K562 (cell line): ENCODE measurements at regions not wholly inside any gene's neighbourhood (a gene's known extent, or its start where the extent isn't known, plus 50 kb on each side); places are given as distances from the start of the nearest gene placed in this dataset.

Experiments
- ATAC-seq: fragments of 200-7000 bp; cut with Tn5 transposase; 3 replicates; pipeline ENCODE4 v1.9.1; 2020; ENCODE audit warnings: moderate library complexity
- BruUV-seq: library from RNA; stranded (reverse); fragments of 400-500 nt; replicated peaks from 2 replicates; lab custom pipeline; 2021; lab: Mats Ljungman, UMichigan
- CTCF ChIA-PET: fragments of 300-600 bp; formaldehyde crosslinking; extraction: SDS; loops from one replicate; lab custom pipeline; 2021; ENCODE audit warnings: low intra/inter-chr PET ratio; lab: Yijun Ruan, JAX
- POLR2A ChIA-PET: fragments of 300-600, 350-650 bp; sonication (Branson Sonifier 250); formaldehyde crosslinking; extraction: SDS; loops from one replicate; lab custom pipeline; 2021; ENCODE audit warnings: antibody characterized with exemption, inconsistent platforms; lab: Yijun Ruan, JAX
- DNase-seq, 4 experiments: peaks; one replicate each; pipeline versions ENCODE4 v3.0.0 to v3.0.0-alpha.2; 2011 to 2018; ENCODE audit warnings: low spot score in 3 of 4, mixed read lengths in 3 of 4; ENCODE audit errors: extremely low read depth in 1 of 4
- FAIRE-seq: peaks from 2 replicates; lab custom pipeline; 2011; peaks lifted over from hg19 to GRCh38; lab: Jason Lieb, UNC
- H2AFZ ChIP-seq: 2 replicates; pipeline ENCODE4 v1.6.0; 2011; ENCODE audit warnings: low read depth, low read length, control low read depth, inconsistent platforms
- H3K27ac ChIP-seq: fragments of 200-600 bp; 3 replicates; pipeline ENCODE4 v1.8.0; 2011; ENCODE audit warnings: low read depth, mild to moderate bottlenecking, control low read depth, inconsistent platforms, low read length, moderate library complexity, mixed read lengths; ENCODE audit errors: extremely low read depth
- H3K27me3 ChIP-seq, 2 experiments: fragments of 300-600 bp in 1 of 2; 2 replicates in 1 of 2; 3 replicates in 1 of 2; pipeline versions ENCODE4 v1.6.0 to v1.8.0; 2011; ENCODE audit warnings: inconsistent platforms in 2 of 2, low read length in 2 of 2, mild to moderate bottlenecking in 1 of 2, mixed read lengths in 1 of 2, moderate library complexity in 1 of 2; ENCODE audit not compliant: control insufficient read depth in 2 of 2, insufficient read depth in 2 of 2
- H3K36me3 ChIP-seq: fragments of 300-600 bp; 3 replicates; pipeline ENCODE4 v1.8.0; 2011; ENCODE audit warnings: mild to moderate bottlenecking, low read length, inconsistent platforms; ENCODE audit not compliant: control insufficient read depth, insufficient read depth
- H3K4me1 ChIP-seq, 2 experiments: fragments of 200-600 bp in 1 of 2; replicated peaks in 1 of 2; 2 replicates in 1 of 2; 3 replicates in 1 of 2; pipeline versions ENCODE4 v1.5.1 to v1.8.0; 2011; ENCODE audit warnings: inconsistent platforms in 2 of 2, low read length in 2 of 2, mild to moderate bottlenecking in 1 of 2, mixed read lengths in 1 of 2, moderate library complexity in 1 of 2; ENCODE audit not compliant: control insufficient read depth in 2 of 2, insufficient read depth in 2 of 2
- H3K4me2 ChIP-seq: 2 replicates; pipeline ENCODE4 v1.6.1; 2011; ENCODE audit warnings: low read length, control low read depth, inconsistent platforms, mixed read lengths; ENCODE audit not compliant: insufficient read depth
- H3K4me3 ChIP-seq: fragments of 200-600 bp; sonication (generic), shearing (Covaris generic); 2 replicates; pipeline ENCODE4 v1.5.1; 2016; ENCODE audit warnings: control low read depth, inconsistent platforms
- H3K79me2 ChIP-seq: fragments of 200-600 bp; 3 replicates; pipeline ENCODE4 v1.8.0; 2011; ENCODE audit warnings: low read length, inconsistent platforms; ENCODE audit not compliant: control insufficient read depth, insufficient read depth
- H3K9ac ChIP-seq, 2 experiments: 2 replicates each; pipeline versions ENCODE4 v1.6.0 to v1.6.1; 2011; ENCODE audit warnings: low read depth in 2 of 2, low read length in 2 of 2, control low read depth in 1 of 2, inconsistent platforms in 1 of 2, mild to moderate bottlenecking in 1 of 2, mixed read lengths in 1 of 2; ENCODE audit not compliant: insufficient read depth in 1 of 2
- H3K9me1 ChIP-seq: one replicate; pipeline ENCODE4 v1.6.0; 2011; ENCODE audit warnings: inconsistent platforms, mild to moderate bottlenecking, low read length, moderate library complexity; ENCODE audit not compliant: control insufficient read depth, insufficient read depth
- H3K9me3 ChIP-seq: replicated peaks from 2 replicates; pipeline ENCODE4 v1.5.1; 2011; ENCODE audit warnings: low read depth, low read length, inconsistent platforms; ENCODE audit not compliant: control insufficient read depth, insufficient read depth
- H4K20me1 ChIP-seq: replicated peaks from 2 replicates; pipeline ENCODE4 v1.6.1; 2011; ENCODE audit warnings: low read length, inconsistent platforms, mixed read lengths; ENCODE audit not compliant: control insufficient read depth, insufficient read depth
- FOSL1 ChIP-seq: fragments of 200-800 bp; sonication (Bioruptor generic); conservative IDR thresholded peaks from 2 replicates; pipeline ENCODE4 v1.6.1; 2016; ENCODE audit warnings: missing genetic modification characterization, missing compliant biosample characterization
- GATAD2A ChIP-seq: fragments of 450-650 bp; IDR thresholded peaks from 2 replicates; pipeline ENCODE4 v1.6.1; 2017
- GTF2A2 ChIP-seq: IDR thresholded peaks from 2 replicates; pipeline ENCODE4 v1.6.1; 2016; ENCODE audit warnings: mild to moderate bottlenecking, missing genetic modification characterization, missing compliant biosample characterization
- HMG20A ChIP-seq: fragments of 450-650 bp; formaldehyde crosslinking; conservative IDR thresholded peaks from 2 replicates; pipeline ENCODE4 v1.4.0; 2020; ENCODE audit warnings: mild to moderate bottlenecking, mixed read lengths
- MYC ChIP-seq, 2 experiments: fragments of 250-450 bp in 1 of 2; sonication (Bioruptor Pico) in 1 of 2; IDR thresholded peaks; 2 replicates each; pipeline versions ENCODE4 v1.5.1 to v1.6.1; 2012 to 2021; ENCODE audit warnings: low read depth in 2 of 2, borderline replicate concordance in 1 of 2, improper control_type of control experiment in 1 of 2, low read length in 1 of 2, mild to moderate bottlenecking in 1 of 2, moderate library complexity in 1 of 2
- NCOR1 ChIP-seq: fragments of 450-650 bp; IDR thresholded peaks from 2 replicates; pipeline ENCODE4 v1.6.1; 2016; ENCODE audit warnings: mild to moderate bottlenecking, moderate library complexity
- POLR2G ChIP-seq: fragments of 200-400 bp; formaldehyde crosslinking; IDR thresholded peaks from 2 replicates; pipeline ENCODE4 v1.6.1; 2017; ENCODE audit warnings: low read depth, mild to moderate bottlenecking, antibody characterized with exemption, low read length, moderate library complexity
- SRF ChIP-seq, 2 experiments: fragments of 250-450, 450-650 bp in 1 of 2; sonication (Bioruptor Pico) in 1 of 2; sonication (generic) in 1 of 2; formaldehyde crosslinking; IDR thresholded peaks; 2 replicates each; pipeline versions ENCODE4 v1.5.0 to v1.5.1; 2020 to 2022; ENCODE audit warnings: mild to moderate bottlenecking in 1 of 2, missing genetic modification reagents in 1 of 2
- TARDBP ChIP-seq: fragments of 450-650 bp; IDR thresholded peaks from 2 replicates; pipeline ENCODE4 v1.6.1; 2016
- ZBTB43 ChIP-seq: sonication (generic); formaldehyde crosslinking; IDR thresholded peaks from 2 replicates; pipeline ENCODE4 v1.8.0; 2023; ENCODE audit warnings: mild to moderate bottlenecking, missing genetic modification reagents
- ZNF3 ChIP-seq: fragments of 250-450 bp; sonication (Bioruptor Pico); IDR thresholded peaks from 2 replicates; pipeline ENCODE4 v1.5.0; 2021; ENCODE audit warnings: mild to moderate bottlenecking, moderate library complexity
- WGBS: fragments of 100-300 bp; shearing (Covaris generic); methylation state at CpG from one replicate; pipeline ENCODE4 v1.1.6; 2016; ENCODE audit warnings: low coverage, mixed read lengths; ENCODE audit not compliant: insufficient coverage; ENCODE audit errors: missing lambda C conversion rate; 5-methylcytosine and 5-hydroxymethylcytosine counted together
- in situ Hi-C: fragments of 300-500 bp; cut with MboI; formaldehyde crosslinking; loops from 4 replicates; pipeline ENCODE4 v1.15.0; 2018; ENCODE audit warnings: inconsistent platforms, mixed read lengths
- intact Hi-C: fragments of 100-400 bp; cut with micrococcal nuclease; formaldehyde crosslinking; loops from 2 replicates; pipeline ENCODE4 v1.14.2; 2022
- TF ChIP-seq, protein P1 (sequence below), 2 experiments: fragments of 200-800 bp in 1 of 2; sonication (Bioruptor generic) in 1 of 2; sonication (generic) in 1 of 2; formaldehyde crosslinking in 1 of 2; IDR thresholded peaks in 1 of 2; conservative IDR thresholded peaks in 1 of 2; 2 replicates each; pipeline versions ENCODE4 v1.5.0 to v1.6.1; 2016 to 2020; ENCODE audit warnings: missing compliant biosample characterization in 1 of 2, missing genetic modification characterization in 1 of 2, missing genetic modification reagents in 1 of 2

DNA sequence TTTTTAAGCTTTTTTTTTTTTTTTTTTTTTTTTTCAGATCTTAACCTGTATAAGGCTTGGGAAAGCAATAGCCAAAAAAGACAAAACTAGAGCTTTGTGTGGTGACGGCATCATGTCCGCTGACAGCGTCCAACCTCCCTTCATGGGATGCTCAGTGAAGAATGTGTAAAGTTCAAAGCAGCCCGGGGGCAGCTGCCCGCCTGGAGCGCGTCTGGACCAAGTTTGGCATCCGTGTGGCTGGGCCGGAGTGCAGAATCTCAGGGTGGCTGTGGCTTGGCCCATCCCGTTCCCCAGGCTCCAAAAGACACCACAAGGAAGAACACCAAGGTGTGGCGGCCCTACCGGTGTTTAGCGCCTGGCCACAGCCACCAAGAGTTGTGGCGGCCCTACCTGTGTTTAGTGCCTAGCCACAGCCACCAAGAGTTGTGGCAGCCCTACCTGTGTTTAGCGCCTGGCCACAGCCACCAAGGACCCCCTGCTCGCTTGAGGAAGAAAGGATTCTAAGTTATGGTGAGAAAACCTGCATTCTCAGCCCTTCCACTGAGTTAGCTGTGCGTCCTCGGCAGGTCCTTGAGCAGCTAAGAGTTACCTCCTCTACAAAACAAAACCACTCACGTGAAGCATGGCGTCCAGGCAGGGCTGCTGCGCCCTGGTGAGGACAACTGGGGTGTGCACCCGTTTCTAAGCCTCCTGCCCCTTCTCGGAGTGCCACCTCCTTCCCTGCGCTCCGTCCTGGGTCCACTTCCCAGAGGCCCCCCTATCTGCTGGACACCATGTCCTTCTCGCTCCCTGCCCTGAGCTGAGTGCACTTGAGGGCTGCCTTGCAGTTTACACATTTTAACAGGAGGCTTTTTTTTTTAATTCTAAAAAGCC, 103.6 kb upstream of the SALL3 start:
- ATAC-seq (no peak), FAIRE-seq (no peak), DNase-seq (no peak)
- Histone ChIP-seq H3K9me1 (no peaks in the 10 kb centered on the region), H4K20me1 (no peaks in the 10 kb centered on the region), H3K27me3 (peaks cover 0 to 8% of the 10 kb centered on the region in 2 experiments; a peak in 2 of 5 replicates), H3K27ac (no peak overlapping the region), H3K4me1 (no peaks in the 10 kb centered on the region), H3K79me2 (no peaks in the 10 kb centered on the region), H3K9me3 (no peaks in the 10 kb centered on the region), H3K36me3 (no peaks in the 10 kb centered on the region), H3K4me2 (no peak overlapping the region), H2AFZ (no peak overlapping the region), H3K9ac (no peak overlapping the region), H3K4me3 (no peak overlapping the region)
- in situ Hi-C loops = no loop called here
- ChIA-PET CTCF (no interaction called here), POLR2A (no interaction called here)
- intact Hi-C loops = loop anchor here (2.0 kb wide), 1 partner anchor 371 kb away; no protein-coding TSS in a partner anchor
- BruUV-seq = no TSS peak
- WGBS = 9% methylated on average over 11 of the region's 26 CpGs
- TF ChIP-seq SRF (CRISPR knock-in tag; IDR thresholded peaks at IDR 0.05) (no peak), ZNF3 (CRISPR knock-in tag) (no peak), MYC (IDR thresholded peaks at IDR 0.05; ENCODE audit: low read depth, low read length) (no peak), MYC (CRISPR knock-in tag; IDR thresholded peaks at IDR 0.05; ENCODE audit: borderline replicate concordance, low read depth) (no peak), GTF2A2 (no peak), FOSL1 (no peak), GATAD2A (no peak), ZBTB43 (CRISPR knock-in tag) (no peak), POLR2G (no peak), HMG20A (CRISPR knock-in tag) (no peak), NCOR1 (no peak), TARDBP (no peak)
- TF ChIP-seq, protein P1, sequence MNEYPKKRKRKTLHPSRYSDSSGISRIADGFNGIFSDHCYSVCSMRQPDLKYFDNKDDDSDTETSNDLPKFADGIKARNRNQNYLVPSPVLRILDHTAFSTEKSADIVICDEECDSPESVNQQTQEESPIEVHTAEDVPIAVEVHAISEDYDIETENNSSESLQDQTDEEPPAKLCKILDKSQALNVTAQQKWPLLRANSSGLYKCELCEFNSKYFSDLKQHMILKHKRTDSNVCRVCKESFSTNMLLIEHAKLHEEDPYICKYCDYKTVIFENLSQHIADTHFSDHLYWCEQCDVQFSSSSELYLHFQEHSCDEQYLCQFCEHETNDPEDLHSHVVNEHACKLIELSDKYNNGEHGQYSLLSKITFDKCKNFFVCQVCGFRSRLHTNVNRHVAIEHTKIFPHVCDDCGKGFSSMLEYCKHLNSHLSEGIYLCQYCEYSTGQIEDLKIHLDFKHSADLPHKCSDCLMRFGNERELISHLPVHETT (CRISPR knock-in tag; conservative IDR thresholded peaks at IDR 0.05 in 1 of 2, IDR thresholded peaks at IDR 0.05 in 1 of 2) = no peak
